SHP77 (cell line): ENCODE measurements at regions not wholly inside any gene's neighbourhood (a gene's known extent, or its start where the extent isn't known, plus 50 kb on each side); places are given as distances from the start of the nearest gene placed in this dataset.

Experiments used
- DNase-seq, 2 experiments: peaks; one replicate each; lab custom pipeline; 2025; lab: John Stamatoyannopoulos, UW

- DNase-seq, result no peak
Measured at GRCh38 chr10:89887406-89887805, 186.0 kb downstream of the KIF20B start.

GRCh38 chr10:89887830-89888229, 186.4 kb downstream of the KIF20B start:
- no peak for DNase-seq

GRCh38 chr10:89888321-89889070, 187.1 kb downstream of the KIF20B start:
- no peak for DNase-seq

DNA sequence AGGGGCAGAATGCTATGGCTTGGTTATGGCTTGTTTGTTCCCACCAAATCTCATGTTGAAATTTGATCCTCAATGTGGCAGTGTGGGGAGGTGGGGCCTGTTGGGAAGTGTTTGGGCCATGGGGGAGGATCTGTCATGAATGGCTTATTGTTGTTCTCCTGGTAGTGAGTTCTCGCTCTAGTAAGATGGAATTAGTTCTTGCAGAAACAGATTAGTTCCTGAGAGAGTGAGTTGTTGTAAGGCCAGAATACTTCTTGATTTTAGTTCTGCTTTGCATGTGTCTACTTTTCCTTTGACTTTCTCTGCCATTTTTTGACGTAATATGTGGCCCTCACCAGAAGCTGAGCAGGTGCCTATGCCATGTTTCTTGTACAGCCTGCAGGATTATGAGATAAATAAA, 188.2 kb downstream of the KIF20B start:
- DNase-seq, result no peak

DNA sequence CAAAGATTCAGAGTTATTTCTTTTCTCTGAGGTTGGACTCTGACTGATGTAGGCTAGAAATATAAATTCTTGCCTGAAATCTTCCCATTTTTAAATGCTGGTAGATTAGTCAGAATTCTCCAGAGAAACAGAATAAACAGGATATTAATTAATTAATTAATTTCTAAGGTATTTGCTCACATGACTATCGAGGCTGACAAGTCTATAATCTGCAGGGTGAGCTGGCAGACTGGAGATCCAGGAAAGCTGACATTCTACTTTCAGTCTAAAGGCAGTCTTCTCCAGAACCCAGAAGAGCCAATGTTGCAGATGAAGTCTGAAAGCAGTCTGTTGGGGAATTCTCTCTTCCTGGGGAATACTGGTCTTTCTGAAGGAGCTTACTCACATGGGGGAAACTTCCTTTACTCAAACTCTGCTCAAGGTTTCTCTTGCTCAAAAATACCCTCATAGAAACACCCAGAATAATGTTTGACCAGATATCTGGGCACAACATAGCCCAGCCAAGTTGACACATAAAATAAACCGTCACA, 189.7 kb downstream of the KIF20B start:
- no peak for DNase-seq

GRCh38 chr10:89894051-89894450, 192.7 kb downstream of the KIF20B start:
- DNase-seq, result no peak

DNA sequence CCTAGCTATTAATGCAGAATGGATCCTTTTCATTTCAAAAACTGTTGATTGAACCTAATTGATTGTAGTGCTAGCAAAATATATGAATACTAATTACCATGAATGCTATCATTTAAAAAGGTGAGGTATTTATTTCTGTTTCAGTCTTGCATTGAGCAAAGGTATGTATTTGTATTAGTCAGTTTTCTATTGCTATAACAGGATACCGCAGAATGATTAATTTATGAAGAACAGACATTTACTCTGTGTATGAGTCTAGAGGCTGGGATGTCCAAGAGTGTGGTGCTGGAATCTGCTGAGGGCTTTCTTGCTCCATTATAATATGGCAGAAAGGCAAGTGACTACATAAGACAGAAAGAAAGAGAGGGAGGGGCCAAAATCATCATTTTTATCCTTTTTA, 199.2 kb downstream of the KIF20B start:
- no peak for DNase-seq

- DNase-seq, result no peak
Measured at GRCh38 chr10:89901895-89902294, 200.5 kb downstream of the KIF20B start.

DNA sequence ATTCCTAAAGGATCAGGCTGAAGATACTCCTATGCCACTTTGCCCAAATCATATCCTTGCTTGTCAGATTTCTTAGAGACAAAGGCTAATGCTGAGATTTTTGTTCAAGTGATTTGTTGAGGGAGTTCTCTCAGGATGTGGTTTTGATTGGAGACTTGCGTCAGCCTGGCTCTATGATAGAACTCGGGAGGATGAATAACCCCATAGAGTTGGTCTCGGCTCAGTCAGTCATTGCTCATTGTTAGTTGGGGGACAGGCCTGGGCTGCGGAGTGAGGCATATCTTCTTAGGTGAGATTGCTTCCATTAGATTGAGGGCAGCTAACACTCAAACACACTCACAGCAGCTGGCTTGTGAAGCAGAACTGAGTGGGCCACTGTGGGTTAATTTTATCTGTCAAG, 203.4 kb downstream of the KIF20B start:
- no peak for DNase-seq

DNA sequence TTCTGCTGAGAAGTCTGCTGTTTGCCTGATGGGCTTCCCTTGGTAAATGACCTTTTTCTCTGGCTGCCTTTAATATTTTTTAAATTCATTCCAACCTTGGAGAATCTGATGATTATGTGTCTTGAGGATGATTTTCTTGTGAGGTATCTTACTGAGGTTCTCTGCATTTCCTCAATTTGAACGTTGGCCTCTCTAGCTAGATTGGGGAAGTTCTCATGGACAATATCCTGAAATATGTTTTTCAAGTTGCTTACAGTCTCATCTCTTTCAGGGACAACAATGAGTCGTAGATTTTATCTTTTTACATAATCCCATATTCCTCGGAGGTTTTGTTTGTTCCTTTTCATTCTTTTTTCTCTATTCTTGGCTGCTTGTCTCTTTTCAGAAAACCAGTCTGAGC, 208.4 kb downstream of the KIF20B start:
- no peak for DNase-seq

- no peak for DNase-seq
Measured at GRCh38 chr10:89915021-89915420, 213.6 kb downstream of the KIF20B start.

- DNase-seq, result no peak
Measured at GRCh38 chr10:89915968-89916367, 214.6 kb downstream of the KIF20B start.

DNA sequence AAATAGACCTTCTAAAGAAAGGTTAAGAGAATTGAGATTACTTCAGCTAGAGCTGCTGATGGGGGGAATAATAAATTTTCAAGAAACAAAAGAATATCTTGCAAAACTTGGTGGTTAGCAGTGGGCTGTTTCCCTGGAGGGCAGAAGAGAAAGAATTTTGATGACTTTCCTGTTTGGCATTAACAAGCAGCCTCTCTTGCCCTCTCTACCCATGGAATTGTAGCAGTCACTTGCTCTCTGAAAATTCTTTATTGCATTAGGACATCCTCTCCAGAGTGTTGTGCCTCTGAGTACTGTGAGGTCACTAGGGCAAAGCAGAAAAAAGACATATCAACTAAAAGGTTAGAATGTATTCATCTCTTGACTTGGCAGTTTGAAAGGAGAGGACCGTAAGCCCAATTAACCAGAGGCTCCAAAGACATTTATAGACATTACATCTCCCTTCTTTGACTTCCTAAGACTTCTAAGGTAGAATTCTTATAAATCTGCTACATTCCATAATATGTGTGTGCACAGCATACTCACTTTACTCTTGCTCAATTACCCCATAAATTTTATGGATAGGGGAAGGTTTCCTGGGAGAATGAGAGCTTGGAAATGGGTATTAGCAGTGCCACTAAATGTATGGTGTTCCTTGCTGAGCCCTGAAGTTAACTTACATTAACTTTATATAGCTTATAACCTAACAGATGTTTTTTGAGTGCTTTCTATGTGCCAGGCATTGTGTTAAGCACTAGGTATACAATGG, 215.3 kb downstream of the KIF20B start:
- DNase-seq, result no peak

- DNase-seq, result no peak
Measured at GRCh38 chr10:89921403-89921802, 220.0 kb downstream of the KIF20B start.

DNA sequence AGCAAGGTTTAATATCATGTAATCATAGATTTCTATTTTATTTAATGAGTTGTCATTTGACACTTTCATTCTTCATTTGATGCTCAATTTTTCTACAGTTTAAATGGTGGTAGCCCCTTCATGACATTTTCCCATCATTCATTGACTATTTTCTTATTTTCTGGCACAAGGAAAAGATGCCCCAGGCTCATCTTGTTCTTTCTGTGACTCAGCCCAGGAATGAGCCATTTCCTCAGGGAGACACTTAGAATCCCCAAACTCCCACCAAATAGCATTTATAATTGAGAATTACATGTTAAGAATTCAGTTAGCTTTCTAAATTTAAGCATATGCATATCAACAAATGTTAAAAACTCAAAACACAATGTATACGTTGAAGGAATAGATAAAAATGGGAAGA, 222.3 kb downstream of the KIF20B start:
- DNase-seq, result no peak

DNA sequence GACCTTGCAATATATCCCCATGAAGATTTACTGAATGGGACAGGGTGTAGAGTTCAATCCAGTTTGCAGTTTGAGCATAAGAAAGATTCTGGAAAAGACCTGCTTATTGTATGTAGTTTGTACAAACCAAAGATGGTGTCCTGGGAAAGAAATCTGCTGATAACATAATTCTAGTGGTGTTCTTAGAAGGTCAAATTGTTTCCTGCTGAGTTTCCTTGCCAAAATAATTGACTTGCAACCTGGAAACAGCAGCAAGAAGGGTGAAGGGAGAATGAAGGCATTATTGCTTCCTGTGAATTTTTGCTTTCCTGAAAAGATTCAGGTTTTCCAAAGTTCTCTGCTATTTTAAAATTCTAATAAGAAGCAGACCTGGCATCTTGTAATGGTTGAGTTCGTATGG, 222.9 kb downstream of the KIF20B start:
- no peak for DNase-seq

DNA sequence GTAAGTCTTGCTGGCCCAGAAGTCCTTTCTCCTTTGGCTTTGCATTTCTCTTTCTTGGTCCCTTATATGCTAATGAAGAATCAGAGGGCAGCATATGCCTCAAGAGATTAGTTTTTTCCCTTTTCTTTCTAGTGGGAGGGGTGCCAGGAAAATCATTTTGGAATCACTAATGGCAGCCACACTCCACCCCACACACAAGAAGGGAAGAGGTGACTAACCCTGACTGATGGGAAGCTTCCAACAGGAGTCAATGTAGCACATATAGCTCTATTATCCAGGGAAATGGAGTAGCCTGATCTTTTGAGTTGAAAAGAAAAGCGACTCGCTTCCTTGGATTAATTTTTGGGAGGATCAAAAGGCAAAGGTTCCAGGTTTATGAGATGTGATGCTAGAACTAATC, 225.3 kb downstream of the KIF20B start:
- DNase-seq, result no peak

- no peak for DNase-seq
Measured at GRCh38 chr10:89929282-89930026, 228.1 kb downstream of the KIF20B start.

- no peak for DNase-seq
Measured at GRCh38 chr10:89937494-89937893, 236.1 kb downstream of the KIF20B start.

DNA sequence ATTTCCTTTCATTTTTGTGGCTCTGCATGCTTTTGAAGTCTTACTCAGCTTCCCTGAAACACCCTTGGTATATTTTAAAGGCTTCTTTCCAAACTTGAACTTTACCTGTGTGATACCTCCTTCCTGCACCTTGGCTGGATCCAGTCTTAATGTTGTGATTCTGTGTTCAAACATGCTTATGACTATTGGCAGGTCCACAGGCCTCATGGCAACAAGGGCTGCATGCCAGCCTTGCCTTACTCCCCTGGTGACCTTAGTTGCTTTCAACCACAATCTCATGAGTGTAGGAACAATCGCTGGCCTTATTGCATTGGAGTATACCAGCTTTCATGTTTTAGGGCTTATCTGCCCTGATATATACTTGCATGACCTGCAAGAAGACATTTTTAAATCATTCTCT, 238.7 kb downstream of the KIF20B start:
- no peak for DNase-seq

DNA sequence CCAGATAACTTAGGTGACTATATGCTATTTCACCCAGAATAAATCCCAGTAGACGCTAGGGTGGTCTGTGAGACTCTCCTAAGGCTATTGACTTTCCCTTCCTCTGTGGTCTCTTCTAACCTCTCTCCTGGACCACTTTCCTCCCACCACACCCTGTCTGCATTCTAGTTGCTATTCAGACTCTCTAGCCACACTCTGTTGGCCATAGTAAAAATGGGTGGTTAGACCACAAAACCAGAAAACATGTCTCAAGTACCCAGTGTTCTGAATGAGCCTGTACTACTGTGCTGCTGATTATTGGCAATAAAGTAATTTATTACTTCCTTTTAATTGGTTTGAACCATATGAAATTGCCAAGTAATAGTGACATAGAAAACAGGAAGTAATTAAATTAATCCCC, 240.8 kb downstream of the KIF20B start:
- no peak for DNase-seq

DNA sequence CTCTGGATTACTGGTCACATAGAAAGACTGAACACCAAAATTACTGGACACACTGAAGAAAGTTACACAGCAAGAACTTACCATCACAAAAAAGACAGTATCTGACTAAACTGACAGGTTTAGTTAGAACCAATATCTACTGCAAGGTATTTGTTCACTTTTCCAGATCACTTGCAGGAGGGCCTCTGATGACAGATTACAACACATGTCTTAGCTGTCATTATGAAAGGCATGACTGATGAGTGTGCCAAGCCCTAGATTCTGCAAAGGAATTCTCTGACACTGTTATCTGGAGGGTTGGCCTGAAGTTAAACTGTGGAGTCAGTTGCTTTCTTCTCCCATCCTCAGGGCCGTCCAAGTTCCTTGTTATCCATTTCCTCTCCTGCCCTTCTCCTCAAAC, 242.7 kb downstream of the KIF20B start:
- no peak for DNase-seq

- DNase-seq, result no peak
Measured at GRCh38 chr10:89946106-89946505, 244.7 kb downstream of the KIF20B start.
